SK-N-SH treated with all-trans-retinoic acid at 6 μM for 48 hours (cell line): ENCODE measurements at regions not wholly inside any gene's neighbourhood (a gene's known extent, or its start where the extent isn't known, plus 50 kb on each side); places are given as distances from the start of the nearest gene placed in this dataset.

Source experiments
- ATAC-seq: fragments of 200-7000 bp; cut with Tn5 transposase; 3 replicates; pipeline ENCODE4 v1.9.1; 2020; ENCODE audit warnings: mild to moderate bottlenecking, moderate library complexity
- ARNTL ChIP-seq: fragments of 450-650 bp; formaldehyde crosslinking; IDR thresholded peaks from 2 replicates; pipeline ENCODE4 v1.5.0; 2020; ENCODE audit warnings: low read depth, mild to moderate bottlenecking, moderate library complexity, borderline replicate concordance
- CSDC2 ChIP-seq: fragments of 250-450 bp; sonication (Bioruptor Pico); IDR thresholded peaks from 2 replicates; pipeline ENCODE4 v1.5.0; 2020; ENCODE audit warnings: mild to moderate bottlenecking, moderate library complexity
- GLIS3 ChIP-seq: fragments of 250-450 bp; sonication (Bioruptor Pico); IDR thresholded peaks from 2 replicates; pipeline ENCODE4 v1.5.0; 2020; ENCODE audit warnings: mild to moderate bottlenecking, moderate library complexity
- ISL1 ChIP-seq: fragments of 250-450 bp; sonication (Bioruptor Pico); IDR thresholded peaks from 2 replicates; pipeline ENCODE4 v2.1.2; 2022; ENCODE audit warnings: mild to moderate bottlenecking, moderate library complexity
- OSR1 ChIP-seq: fragments of 250-450 bp; sonication (Bioruptor Pico); IDR thresholded peaks from 2 replicates; pipeline ENCODE4 v1.8.0; 2022; ENCODE audit warnings: moderate library complexity, mild to moderate bottlenecking, inconsistent platforms
- PPARA ChIP-seq: fragments of 250-450 bp; sonication (Bioruptor Pico); IDR thresholded peaks from 2 replicates; pipeline ENCODE4 v1.5.0; 2020; ENCODE audit warnings: mild to moderate bottlenecking, borderline replicate concordance
- RARB ChIP-seq: fragments of 250-450 bp; sonication (Bioruptor Pico); IDR thresholded peaks from 2 replicates; pipeline ENCODE4 v1.8.0; 2021; ENCODE audit warnings: mild to moderate bottlenecking, moderate library complexity
- SNAI2 ChIP-seq: fragments of 250-450 bp; sonication (Bioruptor Pico); IDR thresholded peaks from 2 replicates; pipeline ENCODE4 v1.5.0; 2020; ENCODE audit warnings: mild to moderate bottlenecking, moderate library complexity
- TCF4 ChIP-seq: fragments of 250-450 bp; sonication (Bioruptor Pico); IDR thresholded peaks from 2 replicates; pipeline ENCODE4 v1.8.0; 2021; ENCODE audit warnings: mild to moderate bottlenecking, moderate library complexity, borderline replicate concordance
- TOX ChIP-seq: fragments of 250-450 bp; sonication (Bioruptor Pico); IDR thresholded peaks from 2 replicates; pipeline ENCODE4 v1.8.0; 2021; ENCODE audit warnings: mild to moderate bottlenecking, moderate library complexity, borderline replicate concordance
- ZC3H10 ChIP-seq: fragments of 250-450 bp; sonication (Bioruptor Pico); IDR thresholded peaks from 2 replicates; pipeline ENCODE4 v1.5.1; 2021; ENCODE audit warnings: mild to moderate bottlenecking, moderate library complexity
- ZFP3 ChIP-seq: fragments of 250-450 bp; sonication (Bioruptor Pico); IDR thresholded peaks from 2 replicates; pipeline ENCODE4 v1.5.0; 2020; ENCODE audit warnings: mild to moderate bottlenecking, moderate library complexity
- ZFP30 ChIP-seq: fragments of 450-650 bp; formaldehyde crosslinking; IDR thresholded peaks from 2 replicates; pipeline ENCODE4 v1.5.0; 2022; ENCODE audit warnings: mild to moderate bottlenecking, moderate library complexity
- ZNF565 ChIP-seq: fragments of 450-650 bp; formaldehyde crosslinking; conservative IDR thresholded peaks from 2 replicates; pipeline ENCODE4 v1.5.0; 2020; ENCODE audit warnings: low read depth, mild to moderate bottlenecking, moderate library complexity
- ZNF70 ChIP-seq: fragments of 450-650 bp; formaldehyde crosslinking; IDR thresholded peaks from 2 replicates; pipeline ENCODE4 v1.5.0; 2020; ENCODE audit warnings: mild to moderate bottlenecking, moderate library complexity
- ZNF8 ChIP-seq: fragments of 450-650 bp; formaldehyde crosslinking; IDR thresholded peaks from 2 replicates; pipeline ENCODE4 v1.5.0; 2020; ENCODE audit warnings: mild to moderate bottlenecking, moderate library complexity
- TF ChIP-seq, protein P1 (sequence below): fragments of 250-450 bp; sonication (Bioruptor Pico); IDR thresholded peaks from 2 replicates; pipeline ENCODE4 v1.8.0; 2021; ENCODE audit warnings: low read depth, mild to moderate bottlenecking, moderate library complexity, borderline replicate concordance
- TF ChIP-seq, protein P2 (sequence below): fragments of 250-450 bp; sonication (Bioruptor Pico); IDR thresholded peaks from 2 replicates; pipeline ENCODE4 v1.5.1; 2020; ENCODE audit warnings: low read depth, mild to moderate bottlenecking, moderate library complexity
- TF ChIP-seq, protein P3 (sequence below): fragments of 250-450 bp; sonication (Bioruptor Pico); IDR thresholded peaks from 2 replicates; pipeline ENCODE4 v1.8.0; 2020; ENCODE audit warnings: mild to moderate bottlenecking, moderate library complexity, borderline replicate concordance
- TF ChIP-seq, protein P4 (sequence below): fragments of 250-450 bp; sonication (Bioruptor Pico); IDR thresholded peaks from 2 replicates; pipeline ENCODE4 v1.5.1; 2021; ENCODE audit warnings: mild to moderate bottlenecking, moderate library complexity
- TF ChIP-seq, protein P5 (sequence below): fragments of 250-450 bp; sonication (Bioruptor Pico); IDR thresholded peaks from 2 replicates; pipeline ENCODE4 v1.5.0; 2020; ENCODE audit warnings: mild to moderate bottlenecking, moderate library complexity

DNA sequence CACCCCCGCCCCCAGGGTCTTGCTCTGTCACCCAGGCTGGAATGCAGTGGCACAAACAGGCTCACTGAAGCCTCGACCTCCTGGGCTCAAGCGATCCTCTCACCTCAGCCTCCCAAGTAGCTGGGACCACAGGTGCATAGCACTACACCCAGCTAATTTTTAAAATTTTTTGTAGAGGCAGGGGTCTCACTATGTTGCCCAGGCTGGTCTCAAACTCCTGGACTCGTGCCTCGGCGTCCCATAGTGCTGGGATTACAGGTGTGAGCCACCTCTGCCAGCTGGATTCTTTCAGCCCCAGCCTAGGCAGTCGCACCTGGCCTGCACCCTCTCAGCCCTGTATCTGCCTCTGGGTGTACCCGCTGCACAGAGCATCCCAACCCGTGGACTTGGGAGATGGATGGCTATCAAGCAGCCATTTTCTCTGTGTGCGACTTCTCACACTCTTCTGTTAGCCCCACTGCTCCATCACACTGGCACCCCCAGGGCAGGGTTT lies 166.4 kb upstream of the HAAO start:
- no peak for TF ChIP-seq ZFP30 (CRISPR knock-in tag)
- TF ChIP-seq, protein P1, sequence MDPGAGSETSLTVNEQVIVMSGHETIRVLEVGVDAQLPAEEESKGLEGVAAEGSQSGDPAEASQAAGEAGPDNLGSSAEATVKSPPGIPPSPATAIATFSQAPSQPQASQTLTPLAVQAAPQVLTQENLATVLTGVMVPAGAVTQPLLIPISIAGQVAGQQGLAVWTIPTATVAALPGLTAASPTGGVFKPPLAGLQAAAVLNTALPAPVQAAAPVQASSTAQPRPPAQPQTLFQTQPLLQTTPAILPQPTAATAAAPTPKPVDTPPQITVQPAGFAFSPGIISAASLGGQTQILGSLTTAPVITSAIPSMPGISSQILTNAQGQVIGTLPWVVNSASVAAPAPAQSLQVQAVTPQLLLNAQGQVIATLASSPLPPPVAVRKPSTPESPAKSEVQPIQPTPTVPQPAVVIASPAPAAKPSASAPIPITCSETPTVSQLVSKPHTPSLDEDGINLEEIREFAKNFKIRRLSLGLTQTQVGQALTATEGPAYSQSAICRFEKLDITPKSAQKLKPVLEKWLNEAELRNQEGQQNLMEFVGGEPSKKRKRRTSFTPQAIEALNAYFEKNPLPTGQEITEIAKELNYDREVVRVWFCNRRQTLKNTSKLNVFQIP (CRISPR knock-in tag): no peak
- TF ChIP-seq TCF4 (CRISPR knock-in tag): no peak
- TF ChIP-seq, protein P2, sequence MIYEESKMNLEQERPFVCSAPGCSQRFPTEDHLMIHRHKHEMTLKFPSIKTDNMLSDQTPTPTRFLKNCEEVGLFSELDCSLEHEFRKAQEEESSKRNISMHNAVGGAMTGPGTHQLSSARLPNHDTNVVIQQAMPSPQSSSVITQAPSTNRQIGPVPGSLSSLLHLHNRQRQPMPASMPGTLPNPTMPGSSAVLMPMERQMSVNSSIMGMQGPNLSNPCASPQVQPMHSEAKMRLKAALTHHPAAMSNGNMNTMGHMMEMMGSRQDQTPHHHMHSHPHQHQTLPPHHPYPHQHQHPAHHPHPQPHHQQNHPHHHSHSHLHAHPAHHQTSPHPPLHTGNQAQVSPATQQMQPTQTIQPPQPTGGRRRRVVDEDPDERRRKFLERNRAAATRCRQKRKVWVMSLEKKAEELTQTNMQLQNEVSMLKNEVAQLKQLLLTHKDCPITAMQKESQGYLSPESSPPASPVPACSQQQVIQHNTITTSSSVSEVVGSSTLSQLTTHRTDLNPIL (CRISPR knock-in tag): no peak
- no peak for TF ChIP-seq TOX (CRISPR knock-in tag)
- no peak for TF ChIP-seq PPARA (CRISPR knock-in tag)
- TF ChIP-seq ZNF8: no peak
- TF ChIP-seq ZFP3: no peak
- TF ChIP-seq ISL1 (CRISPR knock-in tag): no peak
- no peak for TF ChIP-seq GLIS3 (CRISPR knock-in tag)
- no peak for TF ChIP-seq ARNTL
- no peak for TF ChIP-seq ZNF70
- TF ChIP-seq, protein P3, sequence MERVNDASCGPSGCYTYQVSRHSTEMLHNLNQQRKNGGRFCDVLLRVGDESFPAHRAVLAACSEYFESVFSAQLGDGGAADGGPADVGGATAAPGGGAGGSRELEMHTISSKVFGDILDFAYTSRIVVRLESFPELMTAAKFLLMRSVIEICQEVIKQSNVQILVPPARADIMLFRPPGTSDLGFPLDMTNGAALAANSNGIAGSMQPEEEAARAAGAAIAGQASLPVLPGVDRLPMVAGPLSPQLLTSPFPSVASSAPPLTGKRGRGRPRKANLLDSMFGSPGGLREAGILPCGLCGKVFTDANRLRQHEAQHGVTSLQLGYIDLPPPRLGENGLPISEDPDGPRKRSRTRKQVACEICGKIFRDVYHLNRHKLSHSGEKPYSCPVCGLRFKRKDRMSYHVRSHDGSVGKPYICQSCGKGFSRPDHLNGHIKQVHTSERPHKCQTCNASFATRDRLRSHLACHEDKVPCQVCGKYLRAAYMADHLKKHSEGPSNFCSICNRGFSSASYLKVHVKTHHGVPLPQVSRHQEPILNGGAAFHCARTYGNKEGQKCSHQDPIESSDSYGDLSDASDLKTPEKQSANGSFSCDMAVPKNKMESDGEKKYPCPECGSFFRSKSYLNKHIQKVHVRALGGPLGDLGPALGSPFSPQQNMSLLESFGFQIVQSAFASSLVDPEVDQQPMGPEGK: no peak
- TF ChIP-seq, all 23 proteins: peak for 0
- ATAC-seq: no peak

DNA sequence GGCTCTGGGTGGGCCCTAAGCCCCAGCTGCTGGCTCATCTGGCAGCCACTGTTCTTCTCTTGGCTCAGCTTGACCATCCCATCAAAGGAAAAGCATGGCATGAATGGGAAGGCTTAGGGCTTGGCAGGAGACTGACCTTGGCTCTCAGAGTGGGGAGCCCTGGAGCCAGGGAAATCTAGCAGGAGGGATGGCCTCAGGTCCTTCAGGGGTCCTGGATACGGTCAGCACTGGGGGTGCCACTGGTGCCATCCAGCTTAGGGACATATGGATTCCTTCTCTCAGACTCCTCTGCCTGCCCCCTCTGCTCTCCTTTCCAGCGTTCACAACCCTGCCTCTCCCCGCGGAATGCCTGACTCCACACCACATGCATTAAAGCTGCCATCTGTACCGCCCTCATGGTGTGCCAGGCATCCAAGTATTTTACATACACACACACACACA lies 165.5 kb upstream of the HAAO start:
- TF ChIP-seq ZNF70 (no peak), TCF4 (CRISPR knock-in tag) (no peak), PPARA (CRISPR knock-in tag) (no peak), ZNF565 (CRISPR knock-in tag) (no peak), ZFP3 (no peak), ZNF8 (no peak), RARB (CRISPR knock-in tag) (no peak), ZC3H10 (CRISPR knock-in tag) (no peak), ZFP30 (CRISPR knock-in tag) (no peak), CSDC2 (CRISPR knock-in tag) (no peak), TOX (CRISPR knock-in tag) (no peak), ARNTL (no peak), SNAI2 (no peak), OSR1 (CRISPR knock-in tag) (no peak)
- TF ChIP-seq, protein P4, sequence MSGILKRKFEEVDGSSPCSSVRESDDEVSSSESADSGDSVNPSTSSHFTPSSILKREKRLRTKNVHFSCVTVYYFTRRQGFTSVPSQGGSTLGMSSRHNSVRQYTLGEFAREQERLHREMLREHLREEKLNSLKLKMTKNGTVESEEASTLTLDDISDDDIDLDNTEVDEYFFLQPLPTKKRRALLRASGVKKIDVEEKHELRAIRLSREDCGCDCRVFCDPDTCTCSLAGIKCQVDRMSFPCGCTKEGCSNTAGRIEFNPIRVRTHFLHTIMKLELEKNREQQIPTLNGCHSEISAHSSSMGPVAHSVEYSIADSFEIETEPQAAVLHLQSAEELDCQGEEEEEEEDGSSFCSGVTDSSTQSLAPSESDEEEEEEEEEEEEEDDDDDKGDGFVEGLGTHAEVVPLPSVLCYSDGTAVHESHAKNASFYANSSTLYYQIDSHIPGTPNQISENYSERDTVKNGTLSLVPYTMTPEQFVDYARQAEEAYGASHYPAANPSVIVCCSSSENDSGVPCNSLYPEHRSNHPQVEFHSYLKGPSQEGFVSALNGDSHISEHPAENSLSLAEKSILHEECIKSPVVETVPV: no peak
- TF ChIP-seq, protein P5, sequence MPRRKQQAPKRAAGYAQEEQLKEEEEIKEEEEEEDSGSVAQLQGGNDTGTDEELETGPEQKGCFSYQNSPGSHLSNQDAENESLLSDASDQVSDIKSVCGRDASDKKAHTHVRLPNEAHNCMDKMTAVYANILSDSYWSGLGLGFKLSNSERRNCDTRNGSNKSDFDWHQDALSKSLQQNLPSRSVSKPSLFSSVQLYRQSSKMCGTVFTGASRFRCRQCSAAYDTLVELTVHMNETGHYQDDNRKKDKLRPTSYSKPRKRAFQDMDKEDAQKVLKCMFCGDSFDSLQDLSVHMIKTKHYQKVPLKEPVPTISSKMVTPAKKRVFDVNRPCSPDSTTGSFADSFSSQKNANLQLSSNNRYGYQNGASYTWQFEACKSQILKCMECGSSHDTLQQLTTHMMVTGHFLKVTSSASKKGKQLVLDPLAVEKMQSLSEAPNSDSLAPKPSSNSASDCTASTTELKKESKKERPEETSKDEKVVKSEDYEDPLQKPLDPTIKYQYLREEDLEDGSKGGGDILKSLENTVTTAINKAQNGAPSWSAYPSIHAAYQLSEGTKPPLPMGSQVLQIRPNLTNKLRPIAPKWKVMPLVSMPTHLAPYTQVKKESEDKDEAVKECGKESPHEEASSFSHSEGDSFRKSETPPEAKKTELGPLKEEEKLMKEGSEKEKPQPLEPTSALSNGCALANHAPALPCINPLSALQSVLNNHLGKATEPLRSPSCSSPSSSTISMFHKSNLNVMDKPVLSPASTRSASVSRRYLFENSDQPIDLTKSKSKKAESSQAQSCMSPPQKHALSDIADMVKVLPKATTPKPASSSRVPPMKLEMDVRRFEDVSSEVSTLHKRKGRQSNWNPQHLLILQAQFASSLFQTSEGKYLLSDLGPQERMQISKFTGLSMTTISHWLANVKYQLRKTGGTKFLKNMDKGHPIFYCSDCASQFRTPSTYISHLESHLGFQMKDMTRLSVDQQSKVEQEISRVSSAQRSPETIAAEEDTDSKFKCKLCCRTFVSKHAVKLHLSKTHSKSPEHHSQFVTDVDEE (CRISPR knock-in tag): no peak
- TF ChIP-seq, protein P1 (CRISPR knock-in tag): no peak
- no peak for ATAC-seq
